ENCODE measurements at regions not wholly inside any gene's neighbourhood (a gene's known extent, or its start where the extent isn't known, plus 50 kb on each side); places are given as distances from the start of the nearest gene placed in this dataset.

DNA sequence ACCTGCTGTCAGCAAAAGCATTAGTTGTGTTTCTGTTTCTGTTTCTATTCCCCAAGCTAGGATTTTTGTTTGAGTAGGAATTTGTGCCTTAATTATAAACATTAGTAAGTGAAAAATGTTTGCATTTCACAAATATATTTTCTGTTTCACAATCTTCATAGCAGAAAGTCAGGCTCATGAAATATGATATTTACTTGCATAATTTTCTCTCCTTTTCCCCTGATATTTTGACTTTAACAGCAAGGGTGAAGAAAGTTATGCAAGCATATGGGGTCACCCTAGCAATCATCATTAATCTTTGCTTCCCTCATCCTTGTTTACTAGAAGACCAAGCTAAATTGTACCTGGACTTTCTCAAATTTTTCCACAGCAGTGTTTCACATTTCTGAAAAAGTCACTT lies 140.3 kb upstream of the SEMA6D start:
- no peak for DNase-seq (ENCODE audit: low read depth)
- TF ChIP-seq, protein P1, sequence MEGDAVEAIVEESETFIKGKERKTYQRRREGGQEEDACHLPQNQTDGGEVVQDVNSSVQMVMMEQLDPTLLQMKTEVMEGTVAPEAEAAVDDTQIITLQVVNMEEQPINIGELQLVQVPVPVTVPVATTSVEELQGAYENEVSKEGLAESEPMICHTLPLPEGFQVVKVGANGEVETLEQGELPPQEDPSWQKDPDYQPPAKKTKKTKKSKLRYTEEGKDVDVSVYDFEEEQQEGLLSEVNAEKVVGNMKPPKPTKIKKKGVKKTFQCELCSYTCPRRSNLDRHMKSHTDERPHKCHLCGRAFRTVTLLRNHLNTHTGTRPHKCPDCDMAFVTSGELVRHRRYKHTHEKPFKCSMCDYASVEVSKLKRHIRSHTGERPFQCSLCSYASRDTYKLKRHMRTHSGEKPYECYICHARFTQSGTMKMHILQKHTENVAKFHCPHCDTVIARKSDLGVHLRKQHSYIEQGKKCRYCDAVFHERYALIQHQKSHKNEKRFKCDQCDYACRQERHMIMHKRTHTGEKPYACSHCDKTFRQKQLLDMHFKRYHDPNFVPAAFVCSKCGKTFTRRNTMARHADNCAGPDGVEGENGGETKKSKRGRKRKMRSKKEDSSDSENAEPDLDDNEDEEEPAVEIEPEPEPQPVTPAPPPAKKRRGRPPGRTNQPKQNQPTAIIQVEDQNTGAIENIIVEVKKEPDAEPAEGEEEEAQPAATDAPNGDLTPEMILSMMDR (IDR thresholded peaks at IDR 0.05; ENCODE audit: low read depth, low read length), result no peak
- TF ChIP-seq POLR2A (IDR thresholded peaks at IDR 0.05; ENCODE audit: extremely low read depth, insufficient read length) (no peak), MYC (IDR thresholded peaks at IDR 0.05; ENCODE audit: low read depth, low read length) (no peak)
- TF ChIP-seq, protein P2, sequence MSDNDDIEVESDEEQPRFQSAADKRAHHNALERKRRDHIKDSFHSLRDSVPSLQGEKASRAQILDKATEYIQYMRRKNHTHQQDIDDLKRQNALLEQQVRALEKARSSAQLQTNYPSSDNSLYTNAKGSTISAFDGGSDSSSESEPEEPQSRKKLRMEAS (IDR thresholded peaks at IDR 0.05; ENCODE audit: low read depth, low read length), result no peak
- no peak overlapping the region for H3K4me3 ChIP-seq (ENCODE audit: low read depth, low read length)

DNA sequence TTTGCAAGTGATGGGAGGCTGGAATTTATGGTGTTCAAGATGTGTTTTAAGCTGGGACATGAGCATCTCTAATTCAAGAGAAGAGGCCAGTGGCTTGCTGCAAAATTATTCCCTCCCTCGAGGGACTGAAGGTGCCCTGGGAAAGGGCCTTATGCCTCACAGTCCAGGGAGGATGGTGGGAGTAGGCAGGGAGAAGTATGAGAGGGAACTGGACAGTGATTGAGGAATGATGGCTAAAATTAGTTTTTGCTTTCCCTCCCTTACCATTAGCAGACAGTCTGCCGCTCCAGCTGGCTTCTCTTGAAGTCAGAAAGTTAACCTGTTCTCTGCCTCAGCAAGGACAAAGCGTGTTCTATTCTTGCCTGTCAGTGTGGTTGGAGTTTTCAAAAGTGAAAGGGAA lies 139.8 kb upstream of the SEMA6D start:
- DNase-seq (ENCODE audit: low read depth), result no peak
- TF ChIP-seq, protein P1 (IDR thresholded peaks at IDR 0.05; ENCODE audit: low read depth, low read length), result no peak
- TF ChIP-seq POLR2A (IDR thresholded peaks at IDR 0.05; ENCODE audit: extremely low read depth, insufficient read length), result no peak
- TF ChIP-seq MYC (IDR thresholded peaks at IDR 0.05; ENCODE audit: low read depth, low read length), result no peak
- TF ChIP-seq, protein P2 (IDR thresholded peaks at IDR 0.05; ENCODE audit: low read depth, low read length), result no peak
- H3K4me3 ChIP-seq (ENCODE audit: low read depth, low read length), result no peak overlapping the region

DNA sequence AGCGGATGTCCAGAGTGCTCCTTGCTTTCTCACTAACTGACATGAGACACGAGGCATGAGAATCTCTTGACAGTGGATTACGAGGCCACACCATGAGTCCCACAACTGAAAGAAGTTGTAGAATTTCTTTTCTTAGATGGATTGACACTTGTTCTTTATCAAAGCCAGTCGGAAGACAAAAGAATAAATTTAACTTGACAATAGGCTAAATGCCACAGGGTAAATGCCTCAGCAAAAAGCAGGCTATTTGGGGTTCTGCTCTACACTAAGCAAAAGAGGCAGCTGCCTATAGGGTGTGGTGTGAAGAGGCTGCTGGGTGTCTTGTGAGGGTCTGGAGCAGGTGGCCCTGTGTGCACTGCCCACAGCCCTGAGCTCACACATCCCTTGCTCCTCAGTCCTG lies 135.1 kb upstream of the SEMA6D start:
- H3K4me3 ChIP-seq (ENCODE audit: low read depth, low read length), result no peak overlapping the region
- no peak for DNase-seq (ENCODE audit: low read depth)
- TF ChIP-seq POLR2A (IDR thresholded peaks at IDR 0.05; ENCODE audit: extremely low read depth, insufficient read length) (no peak), MYC (IDR thresholded peaks at IDR 0.05; ENCODE audit: low read depth, low read length) (no peak)
- TF ChIP-seq, protein P1 (IDR thresholded peaks at IDR 0.05; ENCODE audit: low read depth, low read length), result no peak
- TF ChIP-seq, protein P2 (IDR thresholded peaks at IDR 0.05; ENCODE audit: low read depth, low read length), result no peak

DNA sequence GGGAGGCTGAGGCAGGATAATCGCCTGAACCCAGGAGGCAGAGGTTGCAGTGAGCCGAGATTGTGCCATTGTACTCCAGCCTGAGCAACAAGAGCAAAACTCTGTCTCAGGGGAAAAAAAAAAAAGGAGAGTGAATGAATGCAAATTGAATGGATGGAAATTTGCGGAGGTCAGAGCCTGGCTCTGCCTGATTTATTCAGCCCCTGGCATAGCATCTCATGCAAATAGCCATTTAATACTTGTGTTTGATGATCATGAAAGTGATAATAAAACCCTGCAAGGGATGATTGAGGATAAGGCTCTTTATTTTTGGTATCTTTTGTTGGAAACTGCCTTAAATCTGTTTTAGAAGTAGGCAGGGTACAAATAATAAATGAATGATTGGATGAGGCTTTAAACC lies 133.0 kb upstream of the SEMA6D start:
- no peak for DNase-seq (ENCODE audit: low read depth)
- H3K4me3 ChIP-seq (ENCODE audit: low read depth, low read length), result no peak overlapping the region
- no peak for TF ChIP-seq POLR2A (IDR thresholded peaks at IDR 0.05; ENCODE audit: extremely low read depth, insufficient read length)
- TF ChIP-seq, protein P2 (IDR thresholded peaks at IDR 0.05; ENCODE audit: low read depth, low read length), result no peak
- TF ChIP-seq MYC (IDR thresholded peaks at IDR 0.05; ENCODE audit: low read depth, low read length), result no peak
- TF ChIP-seq, protein P1 (IDR thresholded peaks at IDR 0.05; ENCODE audit: low read depth, low read length), result no peak

DNA sequence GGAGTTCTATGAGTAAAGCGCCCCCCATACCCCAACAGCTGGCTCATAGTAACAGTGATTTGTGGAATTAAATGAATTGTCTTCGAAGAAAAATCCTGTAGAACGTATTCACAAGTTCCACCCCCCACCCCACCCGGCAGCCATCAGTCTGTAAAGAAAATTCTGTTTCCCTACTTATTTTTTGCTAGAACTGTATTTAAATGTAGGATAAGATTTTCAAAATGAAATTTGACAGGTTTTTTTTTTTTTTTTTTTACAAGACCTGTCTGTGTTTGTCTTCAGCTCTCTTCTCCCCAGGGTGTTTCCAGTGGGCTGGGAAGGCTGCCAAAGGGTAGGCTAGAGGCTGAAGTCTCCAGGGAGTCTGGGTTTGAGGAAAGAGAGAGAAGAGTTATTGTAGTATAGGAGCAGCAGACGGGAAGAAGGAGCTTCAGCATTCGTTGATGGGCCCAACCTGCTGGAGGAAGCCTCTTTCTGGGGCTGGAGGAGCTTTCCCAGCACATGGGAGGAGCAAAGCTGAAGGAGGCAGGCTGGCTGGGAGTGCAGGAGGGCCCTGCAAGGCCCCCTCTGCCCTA lies 130.6 kb upstream of the SEMA6D start:
- H3K4me3 ChIP-seq (ENCODE audit: low read depth, low read length), result no peak overlapping the region
- TF ChIP-seq POLR2A (IDR thresholded peaks at IDR 0.05; ENCODE audit: extremely low read depth, insufficient read length) (no peak), MYC (IDR thresholded peaks at IDR 0.05; ENCODE audit: low read depth, low read length) (no peak)
- TF ChIP-seq, protein P2 (IDR thresholded peaks at IDR 0.05; ENCODE audit: low read depth, low read length), result no peak
- TF ChIP-seq, protein P1 (IDR thresholded peaks at IDR 0.05; ENCODE audit: low read depth, low read length), result no peak
- DNase-seq (ENCODE audit: low read depth), result no peak
